B cell (primary cell): ENCODE measurements at regions not wholly inside any gene's neighbourhood (a gene's known extent, or its start where the extent isn't known, plus 50 kb on each side); places are given as distances from the start of the nearest gene placed in this dataset.
"Not testable (repeated sequence)": the region's sequence is repeated elsewhere in the genome, so short reads cannot be mapped to it uniquely, and the experiment has no call there.

Experiments used
- ATAC-seq: fragments of 200-7000 bp; cut with Tn5 transposase; one replicate; pipeline ENCODE4 v1.10.0; 2021; ENCODE audit warnings: low read depth, mild to moderate bottlenecking, moderate number of reproducible peaks, moderate library complexity
- CTCF ChIA-PET: fragments of 350-600 bp; sonication (Branson Sonifier 250); formaldehyde crosslinking; loops from one replicate; lab custom pipeline; 2021; ENCODE audit warnings: antibody characterized with exemption, inconsistent platforms; lab: Charles Lee
- POLR2A ChIA-PET: fragments of 350-600 bp; sonication (Branson Sonifier 250); formaldehyde crosslinking; loops from one replicate; lab custom pipeline; 2021; ENCODE audit warnings: antibody characterized with exemption; lab: Charles Lee
- DNase-seq: peaks from one replicate; pipeline ENCODE4 v3.0.0; 2013
- H2AFZ ChIP-seq: 2 replicates; pipeline ENCODE4 v1.6.1; 2012; ENCODE audit warnings: mild to moderate bottlenecking, low read depth, low read length; ENCODE audit not compliant: insufficient read depth, poor library complexity, severe bottlenecking
- H3K27ac ChIP-seq, 2 donors: 1 replicate in 1 of 2; 2 replicates in 1 of 2; pipeline ENCODE4 v1.5.1; 2012 to 2013; ENCODE audit warnings: low read length in 2 of 2, mild to moderate bottlenecking in 2 of 2, moderate library complexity in 1 of 2
- H3K27me3 ChIP-seq, 4 experiments: fragments of 200-600 bp in 1 of 4; sonication (generic) in 1 of 4; replicated peaks in 1 of 4; 1 replicate in 2 of 4; 2 replicates in 2 of 4; pipeline versions ENCODE4 v1.6.1 to v1.7.0; 2013 to 2016; ENCODE audit warnings: low read length in 3 of 4, mild to moderate bottlenecking in 2 of 4, mixed read lengths in 1 of 4, moderate library complexity in 1 of 4; ENCODE audit not compliant: insufficient read depth in 4 of 4, control insufficient read depth in 3 of 4; ENCODE audit errors: control extremely low read depth in 1 of 4
- H3K36me3 ChIP-seq, 2 experiments: replicated peaks in 1 of 2; 1 replicate in 1 of 2; 2 replicates in 1 of 2; pipeline versions ENCODE4 v1.6.1 to v1.7.1; 2013; ENCODE audit warnings: low read length in 1 of 2; ENCODE audit not compliant: insufficient read depth in 2 of 2, control insufficient read depth in 1 of 2; ENCODE audit errors: control extremely low read depth in 1 of 2, extremely low read depth in 1 of 2
- H3K4me1 ChIP-seq, 2 donors: fragments of 200-600 bp in 1 of 2; sonication (generic) in 1 of 2; 1 replicate in 1 of 2; 2 replicates in 1 of 2; pipeline versions ENCODE4 v1.5.1 to v1.6.1; 2013 to 2017; ENCODE audit warnings: low read length in 2 of 2; ENCODE audit not compliant: control insufficient read depth in 2 of 2, insufficient read depth in 2 of 2
- H3K4me2 ChIP-seq: replicated peaks from 2 replicates; pipeline ENCODE3; 2012; ENCODE audit warnings: mild to moderate bottlenecking, low read depth, low read length; ENCODE audit not compliant: poor library complexity, severe bottlenecking
- H3K4me3 ChIP-seq, 5 experiments: fragments of 200-600 bp in 1 of 5; sonication (generic) in 1 of 5; 1 replicate in 3 of 5; 2 replicates in 2 of 5; pipeline versions ENCODE4 v1.5.1 to v1.7.0; 2011 to 2016; ENCODE audit warnings: low read length in 4 of 5, mild to moderate bottlenecking in 4 of 5, low read depth in 2 of 5, control low read depth in 1 of 5, moderate library complexity in 1 of 5; ENCODE audit not compliant: insufficient read depth in 1 of 5; ENCODE audit errors: control extremely low read depth in 1 of 5, extremely low read depth in 1 of 5
- H3K79me2 ChIP-seq: fragments of 200-600 bp; sonication (generic); one replicate; pipeline ENCODE4 v1.6.0; 2016; ENCODE audit warnings: low read length; ENCODE audit not compliant: control insufficient read depth, insufficient read depth
- H3K9ac ChIP-seq: fragments of 200-600 bp; sonication (generic); 2 replicates; pipeline ENCODE4 v1.6.1; 2017; ENCODE audit warnings: mild to moderate bottlenecking, low read length, moderate library complexity
- H3K9me3 ChIP-seq, 3 donors: one replicate each; pipeline versions ENCODE4 v1.6.1 to v1.7.1; 2013; ENCODE audit warnings: low read length in 2 of 3; ENCODE audit not compliant: control insufficient read depth in 2 of 3, insufficient read depth in 1 of 3; ENCODE audit errors: control extremely low read depth in 1 of 3
- H4K20me1 ChIP-seq: 2 replicates; pipeline ENCODE4 v1.6.0; 2012; ENCODE audit warnings: mild to moderate bottlenecking, low read length; ENCODE audit not compliant: insufficient read depth, control insufficient read depth, poor library complexity, severe bottlenecking
- H3K27ac Mint-ChIP-seq: one replicate; pipeline ENCODE4 v1.8.0; 2021; ENCODE audit warnings: mixed read lengths
- H3K27me3 Mint-ChIP-seq: one replicate; pipeline ENCODE4 v1.8.0; 2021; ENCODE audit warnings: mixed read lengths
- H3K4me1 Mint-ChIP-seq: one replicate; pipeline ENCODE4 v1.8.0; 2021; ENCODE audit warnings: mixed read lengths
- H3K4me3 Mint-ChIP-seq: one replicate; pipeline ENCODE4 v1.8.0; 2021; ENCODE audit warnings: mixed read lengths
- H3K9me3 Mint-ChIP-seq: one replicate; pipeline ENCODE4 v1.8.0; 2022; ENCODE audit warnings: mixed read lengths; ENCODE audit not compliant: insufficient read depth
- CTCF ChIP-seq: fragments of 200-600 bp; IDR thresholded peaks from one replicate; pipeline ENCODE4 v1.8.0; 2022; ENCODE audit warnings: antibody characterized with exemption, mild to moderate bottlenecking
- EZH2 ChIP-seq: IDR thresholded peaks from 2 replicates; pipeline ENCODE4 v1.6.1; 2012; ENCODE audit warnings: borderline replicate concordance, low read depth, mild to moderate bottlenecking, moderate library complexity, low read length; ENCODE audit not compliant: insufficient read depth, poor library complexity, severe bottlenecking
- WGBS: methylation state at CpG from one replicate; pipeline ENCODE4 v1.1.5; 2013; ENCODE audit warnings: missing lambda C conversion rate; ENCODE audit not compliant: insufficient coverage; 5-methylcytosine and 5-hydroxymethylcytosine counted together
- intact Hi-C: fragments of 100-400 bp; cut with micrococcal nuclease; formaldehyde crosslinking; loops from one replicate; pipeline ENCODE4 v1.10.0; 2022

DNA sequence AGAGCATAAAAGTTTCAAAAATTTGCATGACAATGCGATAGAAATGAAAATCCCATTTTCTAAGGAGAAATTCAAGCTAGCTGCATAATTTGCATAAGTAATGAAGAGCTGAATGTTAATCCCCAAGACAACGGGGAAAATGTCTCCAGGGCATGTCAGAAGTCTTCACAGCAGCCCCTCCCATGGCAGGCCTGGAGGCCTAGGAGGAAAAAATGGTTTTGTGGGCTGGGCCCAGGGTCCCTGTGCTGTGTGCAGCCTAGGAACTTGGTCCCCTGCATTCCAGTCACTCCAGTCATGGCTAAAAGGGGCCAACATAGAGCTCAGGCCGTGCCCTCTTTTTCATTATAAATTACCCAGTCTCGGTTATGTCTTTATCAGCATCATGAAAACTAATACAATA is 494.1 kb upstream of the NR5A2 start:
- H3K9me3 Mint-ChIP-seq, POLR2A ChIA-PET: not testable (repeated sequence)

DNA sequence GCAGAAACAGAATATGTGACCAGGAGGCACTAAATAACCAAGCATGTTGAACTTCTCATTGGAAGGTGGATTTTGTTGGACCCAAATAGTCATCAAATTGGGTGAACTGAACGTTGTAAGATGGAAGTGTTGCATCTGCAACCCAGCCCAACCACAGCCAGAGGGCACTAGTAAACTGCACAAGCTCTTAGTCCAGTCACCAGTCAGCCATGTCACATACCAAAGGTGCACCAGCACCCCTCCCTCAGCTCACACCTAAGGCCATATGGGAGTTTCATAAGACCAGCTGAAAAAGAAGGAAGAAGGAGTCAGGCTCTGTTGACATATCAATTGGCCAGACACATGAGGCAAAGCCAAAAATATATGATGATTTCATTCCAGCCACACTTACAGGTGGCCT is 481.7 kb upstream of the NR5A2 start:
- no CpG with 5 or more reads among the region's 1 CpG for WGBS
- no peak for DNase-seq
- no peaks in the 10 kb centered on the region for H3K79me2 ChIP-seq
- no peak for ATAC-seq
- ChIA-PET POLR2A (no interaction called here), CTCF (interaction anchor here (1.0 kb wide), 1 partner anchor 433 kb away, joined by 3 read pairs; no protein-coding TSS in a partner anchor)
- no peak overlapping the region for H2AFZ ChIP-seq
- Mint-ChIP-seq H3K4me3 (no peak overlapping the region), H3K27ac (no peak overlapping the region), H3K4me1 (peaks cover 3% of the 10 kb centered on the region), H3K9me3 (peaks cover 12% of the 10 kb centered on the region), H3K27me3 (no peaks in the 10 kb centered on the region)
- H3K27me3 ChIP-seq, result no peaks in the 10 kb centered on the region
- intact Hi-C loops, result no loop called here
- H3K4me1 ChIP-seq, result peaks cover 0 to 5% of the 10 kb centered on the region in 2 donors
- no peak overlapping the region for H3K4me3 ChIP-seq
- H3K27ac ChIP-seq, result no peak overlapping the region
- peaks cover 0 to 2% (median 0%) of the 10 kb centered on the region in 3 donors for H3K9me3 ChIP-seq
- H3K9ac ChIP-seq, result no peak overlapping the region
- no peak overlapping the region for H3K4me2 ChIP-seq
- no peaks in the 10 kb centered on the region for H4K20me1 ChIP-seq
- TF ChIP-seq EZH2 (no peak), CTCF (no peak)
- no peaks in the 10 kb centered on the region for H3K36me3 ChIP-seq

More for the DNA sequence above, 494.1 kb upstream of the NR5A2 start:
- H3K27me3 Mint-ChIP-seq, H3K27ac ChIP-seq, H3K9ac ChIP-seq, H3K4me3 Mint-ChIP-seq, H3K27me3 ChIP-seq, H3K4me3 ChIP-seq, H3K36me3 ChIP-seq, intact Hi-C loops, H3K27ac Mint-ChIP-seq, H3K4me1 ChIP-seq, DNase-seq, H3K4me1 Mint-ChIP-seq, H3K79me2 ChIP-seq, H2AFZ ChIP-seq, H4K20me1 ChIP-seq, CTCF ChIA-PET, H3K4me2 ChIP-seq, ATAC-seq: not testable (repeated sequence)
- peaks cover 15 to 39% (median 20%) of the 10 kb centered on the region in 3 donors for H3K9me3 ChIP-seq
- WGBS, result 80% methylated on average over 1 of the region's 4 CpGs
